OCI-LY7 (cell line): ENCODE measurements at regions not wholly inside any gene's neighbourhood (a gene's known extent, or its start where the extent isn't known, plus 50 kb on each side); places are given as distances from the start of the nearest gene placed in this dataset.

Experiments used
- BruUV-seq: library from RNA; stranded (reverse); fragments of 400-500 nt; replicated peaks from 2 replicates; lab custom pipeline; 2021; lab: Mats Ljungman, UMichigan
- CTCF ChIA-PET: fragments of 300-600 bp; sonication (Branson Sonifier 250); formaldehyde crosslinking; loops from one replicate; lab custom pipeline; 2022; ENCODE audit warnings: antibody characterized with exemption; ENCODE audit not compliant: unreplicated experiment; lab: Charles Lee
- POLR2A ChIA-PET: fragments of 300-600 bp; sonication (Branson Sonifier 250); formaldehyde crosslinking; loops from one replicate; lab custom pipeline; 2022; ENCODE audit warnings: antibody characterized with exemption; lab: Charles Lee
- DNase-seq: peaks from one replicate; pipeline ENCODE4 v3.0.0-alpha.2; 2015; ENCODE audit warnings: low spot score
- H2AFZ ChIP-seq: fragments of 200-600 bp; sonication (generic), shearing (Covaris generic); 2 replicates; pipeline ENCODE4 v1.6.1; 2014; ENCODE audit warnings: mild to moderate bottlenecking, antibody characterized with exemption, low read length, moderate library complexity
- H3K27ac ChIP-seq: fragments of 200-600 bp; sonication (generic); 2 replicates; pipeline ENCODE4 v1.5.1; 2014; ENCODE audit warnings: mixed run types, low read depth, mild to moderate bottlenecking, moderate library complexity, low read length, inconsistent platforms; ENCODE audit not compliant: poor library complexity, severe bottlenecking
- H3K36me3 ChIP-seq: fragments of 200-600 bp; sonication (generic); 2 replicates; pipeline ENCODE4 v1.6.1; 2014; ENCODE audit warnings: mild to moderate bottlenecking, antibody characterized with exemption, low read length, moderate library complexity, mixed read lengths; ENCODE audit not compliant: insufficient read depth
- H3K4me1 ChIP-seq: fragments of 200-600 bp; sonication (generic); 2 replicates; pipeline ENCODE4 v1.5.1; 2014; ENCODE audit warnings: mild to moderate bottlenecking, low read length; ENCODE audit not compliant: insufficient read depth, poor library complexity, severe bottlenecking
- H3K4me2 ChIP-seq: fragments of 200-600 bp; sonication (generic); 2 replicates; pipeline ENCODE4 v1.6.1; 2014; ENCODE audit warnings: mild to moderate bottlenecking, low read length
- H3K4me3 ChIP-seq: fragments of 200-600 bp; sonication (generic); 2 replicates; pipeline ENCODE4 v1.5.1; 2014; ENCODE audit warnings: mild to moderate bottlenecking, low read depth, low read length; ENCODE audit not compliant: poor library complexity, severe bottlenecking
- H3K79me2 ChIP-seq: fragments of 200-600 bp; sonication (generic); 2 replicates; pipeline ENCODE4 v1.6.1; 2016; ENCODE audit warnings: low read depth, mild to moderate bottlenecking, low read length, moderate library complexity, mixed read lengths; ENCODE audit not compliant: insufficient read depth
- H3K9me2 ChIP-seq: fragments of 200-600 bp; sonication (generic); 2 replicates; pipeline ENCODE4 v1.6.1; 2016; ENCODE audit warnings: mild to moderate bottlenecking, low read length, mixed read lengths; ENCODE audit not compliant: insufficient read depth
- H3K9me3 ChIP-seq: fragments of 200-600 bp; sonication (generic); 2 replicates; pipeline ENCODE4 v1.6.1; 2014; ENCODE audit warnings: mild to moderate bottlenecking, mixed run types, low read length, mixed read lengths
- H4K20me1 ChIP-seq: fragments of 200-600 bp; sonication (generic); 2 replicates; pipeline ENCODE4 v1.6.1; 2014; ENCODE audit warnings: mild to moderate bottlenecking, antibody characterized with exemption, low read length, moderate library complexity, mixed read lengths; ENCODE audit not compliant: insufficient read depth
- EZH2phosphoT487 ChIP-seq: fragments of 200-600 bp; sonication (generic); IDR thresholded peaks from 2 replicates; pipeline ENCODE4 v1.6.1; 2018; ENCODE audit warnings: low read depth, borderline replicate concordance, mild to moderate bottlenecking, mixed run types, antibody characterized with exemption, low read length, moderate library complexity, mixed read lengths
- intact Hi-C: fragments of 100-400 bp; cut with micrococcal nuclease; formaldehyde crosslinking; loops from one replicate; pipeline ENCODE4 v1.10.0; 2022; ENCODE audit not compliant: unreplicated experiment
- TF ChIP-seq, protein P1 (sequence below): fragments of 200-600 bp; sonication (generic); conservative IDR thresholded peaks from 2 replicates; pipeline ENCODE4 v1.5.1; 2014; ENCODE audit warnings: mild to moderate bottlenecking, antibody characterized with exemption, low read length, moderate library complexity, mixed read lengths

DNA sequence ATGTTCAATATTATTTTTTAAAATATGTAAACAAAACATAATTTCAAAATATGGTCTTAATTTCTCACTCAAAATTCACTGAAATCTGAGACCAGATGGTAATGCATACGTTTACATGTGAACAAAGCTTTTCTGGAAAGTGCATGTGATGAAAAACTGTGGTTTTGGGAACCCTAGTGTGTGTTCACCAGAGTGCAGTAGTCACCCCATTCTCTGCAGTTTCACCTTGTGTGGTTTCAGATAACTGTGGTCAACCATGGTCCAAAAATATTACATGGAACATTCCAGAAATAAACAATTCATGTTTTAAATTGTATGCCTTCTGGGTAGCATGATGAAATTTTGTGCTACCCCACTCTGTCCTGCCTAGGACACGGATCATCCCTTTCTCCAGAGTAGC lies 2021.9 kb downstream of the MRPL39 start:
- Histone ChIP-seq H3K4me1 (no peaks in the 10 kb centered on the region), H3K36me3 (no peaks in the 10 kb centered on the region), H2AFZ (no peak overlapping the region), H3K4me2 (no peak overlapping the region), H3K9me3 (peaks cover 15% of the 10 kb centered on the region; the same call in 1 of the 2 replicates), H3K9me2 (no peaks in the 10 kb centered on the region), H3K27ac (no peak overlapping the region), H3K79me2 (no peaks in the 10 kb centered on the region), H4K20me1 (no peaks in the 10 kb centered on the region), H3K4me3 (no peak overlapping the region)
- ChIA-PET POLR2A (interaction anchor here (0.6 kb wide), 1 partner anchor 89 kb away, joined by 3 read pairs; no protein-coding TSS in a partner anchor), CTCF (no interaction called here)
- no peak for DNase-seq
- BruUV-seq: no TSS peak
- intact Hi-C loops: no loop called here
- TF ChIP-seq, protein P1, sequence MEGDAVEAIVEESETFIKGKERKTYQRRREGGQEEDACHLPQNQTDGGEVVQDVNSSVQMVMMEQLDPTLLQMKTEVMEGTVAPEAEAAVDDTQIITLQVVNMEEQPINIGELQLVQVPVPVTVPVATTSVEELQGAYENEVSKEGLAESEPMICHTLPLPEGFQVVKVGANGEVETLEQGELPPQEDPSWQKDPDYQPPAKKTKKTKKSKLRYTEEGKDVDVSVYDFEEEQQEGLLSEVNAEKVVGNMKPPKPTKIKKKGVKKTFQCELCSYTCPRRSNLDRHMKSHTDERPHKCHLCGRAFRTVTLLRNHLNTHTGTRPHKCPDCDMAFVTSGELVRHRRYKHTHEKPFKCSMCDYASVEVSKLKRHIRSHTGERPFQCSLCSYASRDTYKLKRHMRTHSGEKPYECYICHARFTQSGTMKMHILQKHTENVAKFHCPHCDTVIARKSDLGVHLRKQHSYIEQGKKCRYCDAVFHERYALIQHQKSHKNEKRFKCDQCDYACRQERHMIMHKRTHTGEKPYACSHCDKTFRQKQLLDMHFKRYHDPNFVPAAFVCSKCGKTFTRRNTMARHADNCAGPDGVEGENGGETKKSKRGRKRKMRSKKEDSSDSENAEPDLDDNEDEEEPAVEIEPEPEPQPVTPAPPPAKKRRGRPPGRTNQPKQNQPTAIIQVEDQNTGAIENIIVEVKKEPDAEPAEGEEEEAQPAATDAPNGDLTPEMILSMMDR: no peak
- no peak for TF ChIP-seq EZH2phosphoT487

DNA sequence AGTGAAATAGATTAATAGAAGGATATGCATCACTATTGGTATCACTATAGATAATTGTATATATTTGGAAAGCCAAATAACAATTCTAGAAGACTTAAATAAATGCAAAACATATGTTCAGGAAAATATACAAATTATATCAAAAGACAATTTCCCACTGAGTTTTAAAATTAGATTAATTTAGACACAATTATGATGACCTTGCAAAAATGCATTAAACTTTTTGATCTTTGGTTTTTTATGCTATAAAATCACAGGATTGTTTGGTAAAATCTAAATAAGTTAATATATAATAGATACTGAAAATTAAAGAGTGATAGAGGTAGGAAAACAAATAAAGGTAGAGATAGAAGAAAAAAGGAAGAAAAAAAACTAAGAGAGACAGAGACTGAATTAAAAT lies 2027.7 kb downstream of the MRPL39 start:
- Histone ChIP-seq H2AFZ (no peak overlapping the region), H3K4me2 (no peak overlapping the region), H3K27ac (no peak overlapping the region), H4K20me1 (no peaks in the 10 kb centered on the region), H3K9me3 (peaks cover 17% of the 10 kb centered on the region; the same call in 1 of the 2 replicates), H3K4me3 (no peak overlapping the region), H3K79me2 (no peaks in the 10 kb centered on the region), H3K4me1 (no peaks in the 10 kb centered on the region), H3K36me3 (no peaks in the 10 kb centered on the region), H3K9me2 (no peaks in the 10 kb centered on the region)
- TF ChIP-seq, protein P1: no peak
- TF ChIP-seq EZH2phosphoT487: no peak
- ChIA-PET CTCF (no interaction called here), POLR2A (interaction anchor here (0.5 to 0.6 kb wide), 2 partner anchors 83 to 140 kb away, joined by 3 to 4 read pairs; no protein-coding TSS in a partner anchor)
- intact Hi-C loops: no loop called here
- no TSS peak for BruUV-seq
- DNase-seq: no peak

DNA sequence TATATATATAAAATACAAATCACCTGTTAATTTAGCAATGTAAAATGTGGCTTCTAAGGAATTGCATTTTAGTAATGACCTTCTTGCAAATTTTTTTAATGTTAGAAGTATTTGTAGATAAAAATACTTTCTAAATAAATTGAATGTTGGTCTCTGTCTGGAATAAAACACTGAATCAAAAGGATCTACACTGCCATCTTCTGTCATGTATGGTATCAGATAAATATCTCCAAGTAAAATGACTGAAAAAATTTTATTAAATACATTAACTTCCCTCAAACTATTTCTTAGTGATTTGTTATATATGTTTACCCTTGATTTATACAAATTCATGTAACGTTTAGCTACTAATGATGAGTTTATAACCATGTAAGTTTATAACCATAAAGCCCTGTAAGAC lies 2029.3 kb downstream of the MRPL39 start:
- BruUV-seq: no TSS peak
- TF ChIP-seq, protein P1: no peak
- no peak overlapping the region for H3K4me2 ChIP-seq
- intact Hi-C loops: no loop called here
- H3K4me1 ChIP-seq: no peaks in the 10 kb centered on the region
- ChIA-PET CTCF (no interaction called here), POLR2A (no interaction called here)
- peaks cover 17% of the 10 kb centered on the region; the same call in 1 of the 2 replicates for H3K9me3 ChIP-seq
- DNase-seq: no peak
- no peak overlapping the region for H3K27ac ChIP-seq
- H3K9me2 ChIP-seq: no peaks in the 10 kb centered on the region
- H3K36me3 ChIP-seq: no peaks in the 10 kb centered on the region
- H2AFZ ChIP-seq: no peak overlapping the region
- no peaks in the 10 kb centered on the region for H3K79me2 ChIP-seq
- no peak overlapping the region for H3K4me3 ChIP-seq
- no peaks in the 10 kb centered on the region for H4K20me1 ChIP-seq
